ENCODE measurements at regions not wholly inside any gene's neighbourhood (a gene's known extent, or its start where the extent isn't known, plus 50 kb on each side); places are given as distances from the start of the nearest gene placed in this dataset.

GRCh38 chr9:89998633-89999032 is 393.8 kb downstream of the GADD45G start:
- TF ChIP-seq FOXP2 (optimal IDR thresholded peaks at IDR 0.05; ENCODE audit: control extremely low read depth, extremely low read length, insufficient read depth) (no peak), POLR2AphosphoS5 (IDR thresholded peaks at IDR 0.05; ENCODE audit: borderline replicate concordance, low read depth, low read length) (no peak)
